Calu3 (cell line): ENCODE measurements at regions not wholly inside any gene's neighbourhood (a gene's known extent, or its start where the extent isn't known, plus 50 kb on each side); places are given as distances from the start of the nearest gene placed in this dataset.

Experiments
- BruUV-seq: library from RNA; stranded (reverse); fragments of 400-500 nt; replicated peaks from 2 replicates; lab custom pipeline; 2021; lab: Mats Ljungman, UMichigan
- CTCF ChIA-PET: fragments of 300-600 bp; sonication (Branson Sonifier 250); formaldehyde crosslinking; loops from one replicate; lab custom pipeline; 2022; ENCODE audit warnings: antibody characterized with exemption; lab: Charles Lee
- DNase-seq: peaks from one replicate; pipeline ENCODE4 v3.0.0; 2022
- H3K27ac Mint-ChIP-seq: one replicate; pipeline ENCODE4 v1.8.0; 2022; ENCODE audit warnings: mixed read lengths; ENCODE audit not compliant: unreplicated experiment
- H3K27me3 Mint-ChIP-seq: one replicate; pipeline ENCODE4 v1.8.0; 2022; ENCODE audit warnings: mixed read lengths; ENCODE audit not compliant: unreplicated experiment
- H3K36me3 Mint-ChIP-seq: one replicate; pipeline ENCODE4 v1.8.0; 2022; ENCODE audit warnings: mild to moderate bottlenecking, moderate library complexity, mixed read lengths; ENCODE audit not compliant: insufficient read depth, unreplicated experiment
- H3K4me1 Mint-ChIP-seq: one replicate; pipeline ENCODE4 v1.8.0; 2022; ENCODE audit warnings: mild to moderate bottlenecking, low read depth, mixed read lengths; ENCODE audit not compliant: unreplicated experiment
- H3K4me3 Mint-ChIP-seq: one replicate; pipeline ENCODE4 v1.8.0; 2022; ENCODE audit warnings: mild to moderate bottlenecking, low read depth, moderate library complexity, mixed read lengths; ENCODE audit not compliant: unreplicated experiment
- H3K9me3 Mint-ChIP-seq: one replicate; pipeline ENCODE4 v1.8.0; 2022; ENCODE audit warnings: low read depth, mixed read lengths; ENCODE audit not compliant: unreplicated experiment
- CTCF ChIP-seq: fragments of 200-600 bp; IDR thresholded peaks from one replicate; pipeline ENCODE4 v1.8.0; 2022; ENCODE audit warnings: antibody characterized with exemption; ENCODE audit not compliant: unreplicated experiment
- intact Hi-C: fragments of 100-400 bp; cut with micrococcal nuclease; formaldehyde crosslinking; loops from one replicate; pipeline ENCODE4 v1.10.0; 2022; ENCODE audit not compliant: unreplicated experiment

GRCh38 chr16:79795556-79795955 lies 195.0 kb upstream of the MAF start:
- BruUV-seq = no TSS peak
- CTCF ChIA-PET = no interaction called here
- intact Hi-C loops = no loop called here
- no peak for TF ChIP-seq CTCF
- Mint-ChIP-seq H3K27ac (no peak overlapping the region), H3K36me3 (no peaks in the 10 kb centered on the region), H3K4me1 (no peaks in the 10 kb centered on the region), H3K9me3 (no peaks in the 10 kb centered on the region), H3K27me3 (no peaks in the 10 kb centered on the region), H3K4me3 (no peak overlapping the region)
- DNase-seq = no peak

- DNase-seq = no peak
- CTCF ChIA-PET = no interaction called here
- H3K27me3 Mint-ChIP-seq = no peaks in the 10 kb centered on the region
- H3K36me3 Mint-ChIP-seq = no peaks in the 10 kb centered on the region
- H3K27ac Mint-ChIP-seq = no peak overlapping the region
- H3K4me3 Mint-ChIP-seq = no peak overlapping the region
- BruUV-seq = no TSS peak
- no peaks in the 10 kb centered on the region for H3K9me3 Mint-ChIP-seq
- intact Hi-C loops = no loop called here
- no peak for TF ChIP-seq CTCF
- H3K4me1 Mint-ChIP-seq = no peaks in the 10 kb centered on the region
Measured at GRCh38 chr16:79794941-79795340, 194.4 kb upstream of the MAF start.

GRCh38 chr16:79792664-79793351 lies 192.3 kb upstream of the MAF start:
- no peaks in the 10 kb centered on the region for H3K27me3 Mint-ChIP-seq
- intact Hi-C loops = no loop called here
- H3K9me3 Mint-ChIP-seq = no peaks in the 10 kb centered on the region
- TF ChIP-seq CTCF = no peak
- H3K4me3 Mint-ChIP-seq = no peak overlapping the region
- no peak for DNase-seq
- H3K27ac Mint-ChIP-seq = no peak overlapping the region
- BruUV-seq = no TSS peak
- no peaks in the 10 kb centered on the region for H3K36me3 Mint-ChIP-seq
- H3K4me1 Mint-ChIP-seq = no peaks in the 10 kb centered on the region
- CTCF ChIA-PET = no interaction called here

GRCh38 chr16:79792076-79792475 lies 191.5 kb upstream of the MAF start:
- CTCF ChIA-PET = no interaction called here
- no peaks in the 10 kb centered on the region for H3K27me3 Mint-ChIP-seq
- no peaks in the 10 kb centered on the region for H3K4me1 Mint-ChIP-seq
- H3K4me3 Mint-ChIP-seq = no peak overlapping the region
- BruUV-seq = no TSS peak
- no peak overlapping the region for H3K27ac Mint-ChIP-seq
- intact Hi-C loops = no loop called here
- H3K9me3 Mint-ChIP-seq = no peaks in the 10 kb centered on the region
- DNase-seq = no peak
- no peak for TF ChIP-seq CTCF
- no peaks in the 10 kb centered on the region for H3K36me3 Mint-ChIP-seq
